ENCODE measurements at regions not wholly inside any gene's neighbourhood (a gene's known extent, or its start where the extent isn't known, plus 50 kb on each side); places are given as distances from the start of the nearest gene placed in this dataset.
A peak's percentile ranks its signal among the peaks of the same experiment; 100 is the strongest.

DNA sequence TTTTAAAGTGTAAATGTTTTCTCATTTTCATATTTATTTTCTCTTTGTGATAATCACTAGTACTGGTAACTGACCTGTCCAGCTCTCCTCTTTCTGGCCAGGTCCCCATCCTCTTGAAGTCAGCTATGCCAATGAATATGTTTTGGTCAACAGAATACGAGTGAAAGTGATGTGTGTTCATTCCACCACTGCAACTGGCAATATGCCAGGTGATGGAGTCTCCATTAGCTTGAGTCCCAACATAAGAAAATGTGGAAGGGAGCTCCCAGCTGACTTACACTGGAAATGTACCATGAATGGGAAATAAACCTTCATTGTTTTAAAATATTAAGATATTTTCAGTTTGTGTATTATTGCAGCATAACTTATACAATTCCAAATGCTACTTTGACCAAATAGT is 75.8 kb downstream of the CCDC34 start:
- DNase-seq: no peak

GRCh38 chr11:27285761-27286160 is 77.3 kb downstream of the CCDC34 start:
- DNase-seq: no peak

GRCh38 chr11:27282806-27283205 is 80.2 kb downstream of the CCDC34 start:
- DNase-seq: no peak

DNA sequence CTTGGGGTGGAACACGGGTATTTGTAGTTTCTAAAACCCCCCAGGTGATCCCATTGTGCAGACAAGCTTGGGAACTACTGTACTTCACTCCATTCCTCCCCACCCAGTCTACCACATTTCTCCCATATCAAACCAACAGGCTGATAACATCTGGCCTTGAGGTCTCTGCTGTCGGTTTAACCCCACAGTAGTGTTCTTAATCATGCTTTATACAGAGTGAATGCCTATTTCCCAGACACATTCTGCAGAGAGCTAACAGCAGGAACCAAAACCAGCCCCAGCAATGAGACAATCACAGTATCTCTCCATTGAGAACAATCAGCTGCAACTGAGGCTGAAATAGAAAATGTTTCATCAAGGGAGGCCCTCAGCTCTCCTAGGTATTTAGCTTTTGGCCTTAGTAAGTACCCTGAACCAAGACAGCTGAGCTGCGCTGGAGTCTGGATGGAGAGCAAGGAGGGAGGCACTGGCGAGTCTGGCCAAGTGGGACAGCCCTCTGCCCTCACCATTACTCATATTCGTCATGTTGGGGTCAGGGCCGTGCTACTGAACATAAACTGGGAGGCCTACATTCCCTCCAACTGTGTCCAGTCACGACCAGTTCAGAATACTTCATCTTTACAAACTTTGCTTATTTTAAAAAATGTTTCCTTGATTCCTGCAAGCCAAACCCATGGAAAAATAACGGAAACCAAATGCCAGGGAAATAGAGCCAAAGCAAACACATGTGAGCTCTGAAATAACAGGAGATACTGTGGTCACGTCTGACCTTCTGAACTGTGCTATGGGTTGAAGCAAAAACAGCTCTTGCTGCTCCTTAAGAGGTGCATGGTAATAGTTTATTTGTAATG is 81.0 kb downstream of the CCDC34 start:
- DNase-seq: no peak

DNA sequence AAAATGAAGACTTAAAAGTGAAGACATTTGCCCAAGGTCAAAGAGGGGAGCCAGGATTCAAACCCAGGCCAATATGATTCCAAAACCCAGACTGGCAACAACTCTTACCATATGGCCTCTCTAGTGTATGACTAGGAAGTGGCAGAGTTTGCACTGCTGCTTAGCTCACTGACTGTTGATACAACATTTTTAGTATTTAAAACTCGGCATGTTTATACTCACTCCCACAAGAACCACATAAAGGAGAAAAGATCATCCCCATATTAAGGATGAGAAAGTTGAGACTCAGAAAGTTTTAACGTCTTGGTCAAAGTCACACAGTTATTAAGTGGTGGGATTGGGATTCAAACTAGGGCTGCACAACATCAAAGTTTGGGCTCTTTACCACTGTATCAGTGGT is 81.7 kb downstream of the CCDC34 start:
- DNase-seq: no peak

DNA sequence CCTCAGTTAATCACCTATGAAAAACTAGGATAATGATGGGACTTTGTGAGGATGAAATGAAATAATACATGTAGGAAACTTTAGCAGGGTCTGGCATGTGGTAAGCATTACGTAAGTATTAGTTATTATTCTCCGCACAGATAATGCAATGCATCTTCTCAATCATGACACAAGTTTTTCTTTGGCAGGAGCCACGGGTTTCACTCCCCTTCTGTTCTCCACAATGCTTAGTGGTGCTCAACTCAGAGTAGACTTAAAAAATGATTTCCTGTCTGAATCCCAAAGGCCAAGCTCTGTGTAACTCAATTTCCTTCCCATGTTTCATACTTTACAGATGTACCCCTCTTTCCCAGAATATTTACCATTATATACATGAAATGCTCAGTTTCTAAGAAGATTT is 82.9 kb downstream of the CCDC34 start:
- DNase-seq: no peak

- no peak for DNase-seq
Measured at GRCh38 chr11:27279460-27279859, 83.6 kb downstream of the CCDC34 start.

DNA sequence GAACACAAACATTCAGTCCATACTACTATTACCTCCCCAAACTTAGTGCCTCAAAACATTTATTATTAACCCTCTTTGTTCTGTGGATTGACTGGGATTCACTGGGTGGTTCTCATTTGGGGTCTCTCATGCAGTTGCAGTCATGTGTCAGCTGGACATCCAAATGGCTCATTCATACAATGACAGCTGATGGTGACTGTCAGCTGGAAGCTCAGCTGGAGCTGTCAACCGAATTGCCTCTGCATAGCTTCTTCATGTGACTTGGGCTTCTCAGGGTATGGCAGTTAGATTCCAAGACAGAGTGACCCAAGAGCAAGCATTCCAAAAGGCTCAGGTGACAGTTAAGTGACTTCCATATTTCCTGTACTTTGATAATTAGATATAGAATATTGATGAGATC is 85.2 kb downstream of the CCDC34 start:
- DNase-seq: no peak

DNA sequence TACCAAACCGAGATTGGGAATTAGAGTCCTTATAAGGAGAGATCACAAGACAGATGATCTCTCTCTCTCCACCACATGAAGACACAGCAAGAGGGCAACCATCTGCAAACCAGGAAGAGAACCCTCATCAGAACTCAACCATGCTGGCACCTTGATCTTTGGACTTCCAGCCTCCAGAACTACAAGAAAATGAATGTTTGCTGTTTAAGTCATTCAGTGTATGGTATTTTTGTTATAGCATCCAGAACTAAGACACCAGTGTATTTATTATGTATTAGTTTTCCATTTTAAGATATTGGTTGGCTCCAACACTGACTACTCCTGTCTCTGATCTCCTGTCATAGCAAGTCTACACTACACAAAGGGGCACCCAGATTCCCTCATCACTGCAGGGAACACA is 86.9 kb downstream of the CCDC34 start:
- no peak for DNase-seq

GRCh38 chr11:27274854-27275395 is 88.1 kb downstream of the CCDC34 start:
- no peak for DNase-seq

DNA sequence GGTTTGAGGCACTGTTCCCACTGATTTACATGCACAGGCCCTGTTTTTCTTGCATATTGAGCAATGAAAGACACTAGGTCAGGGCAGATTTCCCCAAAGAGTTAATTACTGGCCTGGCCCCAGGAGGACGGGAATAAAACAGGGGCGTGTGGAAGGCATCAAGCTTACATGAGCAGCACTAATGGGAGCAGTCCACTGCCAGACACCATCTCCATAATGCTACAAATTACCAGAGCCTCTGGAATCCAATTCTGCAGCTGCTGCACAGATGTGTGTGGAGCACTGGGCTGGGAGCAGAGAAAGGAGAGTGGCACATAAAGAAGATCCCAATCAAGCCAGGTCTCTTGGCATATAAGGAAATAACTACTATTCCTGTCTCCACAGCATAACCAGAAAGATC is 96.9 kb downstream of the CCDC34 start:
- no peak for DNase-seq

- DNase-seq: no peak
Measured at GRCh38 chr11:27263986-27264385, 99.0 kb downstream of the CCDC34 start.

- DNase-seq: no peak
Measured at GRCh38 chr11:27263046-27263445, 100.0 kb downstream of the CCDC34 start.

- DNase-seq: no peak
Measured at GRCh38 chr11:27255447-27255828, 107.6 kb downstream of the CCDC34 start.

GRCh38 chr11:27254744-27255446 is 108.1 kb downstream of the CCDC34 start:
- DNase-seq: no peak

DNA sequence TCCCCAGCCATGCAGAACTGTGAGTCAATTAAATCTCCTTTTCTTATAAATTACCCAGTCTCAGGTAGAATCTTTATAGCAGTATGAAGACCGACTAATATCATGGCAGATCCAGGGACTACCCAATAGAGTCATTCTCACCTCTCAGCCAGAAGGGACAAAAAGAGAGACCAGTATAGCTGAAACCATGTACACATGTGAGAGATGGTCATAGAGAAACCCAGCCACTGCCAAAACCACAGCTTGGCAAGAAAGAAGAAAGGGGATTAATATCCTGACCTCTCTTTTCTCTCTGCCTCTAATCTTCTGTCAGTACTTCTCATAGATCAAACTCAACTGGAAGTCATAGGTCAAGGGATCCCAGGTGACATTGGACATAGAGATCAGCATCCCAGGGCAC is 109.8 kb downstream of the CCDC34 start:
- no peak for DNase-seq

DNA sequence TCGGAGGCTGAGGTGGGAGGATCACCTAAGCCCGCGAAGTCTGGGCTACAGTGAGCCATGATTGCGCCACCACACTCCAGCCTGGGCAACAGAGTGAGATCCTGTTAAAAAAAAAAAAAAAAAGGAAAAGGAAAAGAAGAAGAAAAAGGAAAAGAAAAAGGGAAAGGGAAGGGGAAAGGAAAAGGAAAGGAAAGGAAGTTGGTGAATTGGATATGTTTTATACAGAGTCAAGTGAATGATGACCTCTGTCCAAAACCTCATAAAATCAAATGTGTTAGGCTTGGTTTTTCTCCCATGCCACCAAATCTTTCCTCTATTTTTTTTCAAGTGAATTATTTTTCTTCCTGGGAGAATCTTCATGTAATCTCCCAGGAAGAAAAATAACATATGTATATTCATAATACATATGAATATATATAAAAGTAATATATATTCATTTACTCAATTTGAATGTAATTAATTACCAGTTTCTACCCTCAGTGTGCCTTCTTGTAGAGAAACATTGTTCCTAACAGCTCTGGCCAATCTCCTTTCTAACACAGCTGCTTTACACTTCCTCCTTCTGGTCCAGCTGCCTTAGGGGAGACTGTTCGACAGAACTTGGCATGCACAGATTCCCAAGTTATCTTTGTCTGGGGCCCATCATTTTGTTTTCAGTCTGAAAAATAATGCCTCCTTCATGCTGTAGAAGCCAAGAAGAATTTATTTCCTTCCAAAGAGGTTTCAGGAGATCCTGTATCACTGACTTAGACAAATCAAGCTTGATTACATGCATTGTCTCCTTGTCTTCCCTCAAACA is 111.9 kb downstream of the CCDC34 start:
- no peak for DNase-seq

- DNase-seq: no peak
Measured at GRCh38 chr11:27248576-27249509, 114.2 kb downstream of the CCDC34 start.

- DNase-seq: no peak
Measured at GRCh38 chr11:27247660-27248059, 115.4 kb downstream of the CCDC34 start.

- DNase-seq: no peak
Measured at GRCh38 chr11:27246925-27247324, 116.1 kb downstream of the CCDC34 start.

GRCh38 chr11:27244900-27245299 is 118.1 kb downstream of the CCDC34 start:
- no peak for DNase-seq

- peak; percentile 33 for DNase-seq
Measured at GRCh38 chr11:27242591-27242990, 120.4 kb downstream of the CCDC34 start.

Measured in RPMI8226 (cell line).